ENCODE measurements at regions not wholly inside any gene's neighbourhood (a gene's known extent, or its start where the extent isn't known, plus 50 kb on each side); places are given as distances from the start of the nearest gene placed in this dataset.
"Not testable (repeated sequence)": the region's sequence is repeated elsewhere in the genome, so short reads cannot be mapped to it uniquely, and the experiment has no call there.

- not testable (repeated sequence) for DNase-seq
These were observed 202.7 kb downstream of the LIPI start for GRCh38 chr21:14008006-14008405.

GRCh38 chr21:14006144-14006543 lies 204.6 kb downstream of the LIPI start:
- not testable (repeated sequence) for DNase-seq

- not testable (repeated sequence) for DNase-seq
These were observed 223.5 kb downstream of the LIPI start for GRCh38 chr21:13986996-13987958.

GRCh38 chr21:13985865-13986863 lies 224.6 kb downstream of the LIPI start:
- DNase-seq: not testable (repeated sequence)

- DNase-seq: not testable (repeated sequence)
These were observed 225.5 kb downstream of the LIPI start for GRCh38 chr21:13985137-13985864.

- DNase-seq: not testable (repeated sequence)
These were observed 226.0 kb downstream of the LIPI start for GRCh38 chr21:13984728-13985127.

GRCh38 chr21:13981176-13982087 lies 229.3 kb downstream of the LIPI start:
- DNase-seq: not testable (repeated sequence)

GRCh38 chr21:13980115-13980662 lies 230.6 kb downstream of the LIPI start:
- peak; percentile 34 for DNase-seq

GRCh38 chr21:13979608-13980007 lies 231.1 kb downstream of the LIPI start:
- not testable (repeated sequence) for DNase-seq

- not testable (repeated sequence) for DNase-seq
These were observed 236.2 kb downstream of the LIPI start for GRCh38 chr21:13974582-13974981.

GRCh38 chr21:13969853-13970252 lies 240.9 kb downstream of the LIPI start:
- not testable (repeated sequence) for DNase-seq

- DNase-seq: peak; percentile 14
These were observed 241.8 kb downstream of the LIPI start for GRCh38 chr21:13969002-13969401.

GRCh38 chr21:13963259-13963658 lies 247.5 kb downstream of the LIPI start:
- DNase-seq: not testable (repeated sequence)

GRCh38 chr21:13937236-13937635 lies 273.5 kb downstream of the LIPI start:
- DNase-seq: no peak

GRCh38 chr21:13936033-13936937 lies 274.5 kb downstream of the LIPI start:
- DNase-seq: not testable (repeated sequence)

GRCh38 chr21:13935396-13936032 lies 275.2 kb downstream of the LIPI start:
- not testable (repeated sequence) for DNase-seq

- DNase-seq: not testable (repeated sequence)
These were observed 275.8 kb downstream of the LIPI start for GRCh38 chr21:13934887-13935342.

GRCh38 chr21:13923175-13923574 lies 287.6 kb downstream of the LIPI start:
- not testable (repeated sequence) for DNase-seq

GRCh38 chr21:13921455-13921854 lies 289.3 kb downstream of the LIPI start:
- peak; percentile 20 for DNase-seq

Data from activated CD4-positive, alpha-beta T cell treated with anti-CD3 and anti-CD28 coated beads, Interleukin-2, amount 50 U/mL, for 16 hours (primary cell).